ENCODE measurements at regions not wholly inside any gene's neighbourhood (a gene's known extent, or its start where the extent isn't known, plus 50 kb on each side); places are given as distances from the start of the nearest gene placed in this dataset.

- H3K27me3 Mint-ChIP-seq = peaks cover 3 to 5% of the 10 kb centered on the region in 2 donors
- intact Hi-C loops (cut with micrococcal nuclease) = no loop called here
- POLR2A ChIA-PET (ENCODE audit: partially characterized antibody) = no interaction called here
These were observed 79.6 kb upstream of the NSMCE3 start for GRCh38 chr15:29349196-29349595.

GRCh38 chr15:29348336-29348914, 78.8 kb upstream of the NSMCE3 start:
- Mint-ChIP-seq H3K4me1 (no peaks in the 10 kb centered on the region), H3K36me3 (no peaks in the 10 kb centered on the region), H3K27me3 (peaks cover 5% of the 10 kb centered on the region in 2 donors), H3K9me3 (no peaks in the 10 kb centered on the region), H3K4me3 (no peak overlapping the region), H3K27ac (no peak overlapping the region)
- Histone ChIP-seq H3K27me3 (ENCODE audit: insufficient read depth, low read length) (no peaks in the 10 kb centered on the region), H3K9me3 (ENCODE audit: control insufficient read depth in 1 of 2, low read length in 2 of 2) (no peaks in the 10 kb centered on the region), H3K27ac (ENCODE audit: low read depth, low read length) (no peak overlapping the region), H3K4me1 (ENCODE audit: insufficient read depth, low read length) (no peaks in the 10 kb centered on the region), H3K4me3 (ENCODE audit: low read length in 2 of 2) (no peak overlapping the region), H3K36me3 (ENCODE audit: insufficient read depth, low read length) (no peaks in the 10 kb centered on the region)
- CTCF ChIA-PET (ENCODE audit: partially characterized antibody) = no interaction called here
- POLR2A ChIA-PET (ENCODE audit: partially characterized antibody) = no interaction called here
- intact Hi-C loops (cut with micrococcal nuclease) = no loop called here
- no peak for DNase-seq

More at GRCh38 chr15:29349196-29349595, 79.6 kb upstream of the NSMCE3 start:
- Mint-ChIP-seq H3K27ac (no peak overlapping the region), H3K4me3 (no peak overlapping the region), H3K36me3 (no peaks in the 10 kb centered on the region), H3K9me3 (no peaks in the 10 kb centered on the region), H3K4me1 (no peaks in the 10 kb centered on the region)
- Histone ChIP-seq H3K36me3 (ENCODE audit: insufficient read depth, low read length) (no peaks in the 10 kb centered on the region), H3K4me3 (ENCODE audit: low read length in 2 of 2) (no peak overlapping the region), H3K27me3 (ENCODE audit: insufficient read depth, low read length) (no peaks in the 10 kb centered on the region), H3K9me3 (ENCODE audit: control insufficient read depth in 1 of 2, low read length in 2 of 2) (no peaks in the 10 kb centered on the region), H3K27ac (ENCODE audit: low read depth, low read length) (no peak overlapping the region), H3K4me1 (ENCODE audit: insufficient read depth, low read length) (no peaks in the 10 kb centered on the region)
- no peak for DNase-seq
- CTCF ChIA-PET (ENCODE audit: partially characterized antibody) = no interaction called here

GRCh38 chr15:29346998-29347397, 77.4 kb upstream of the NSMCE3 start:
- Mint-ChIP-seq H3K4me1 (no peaks in the 10 kb centered on the region), H3K36me3 (no peaks in the 10 kb centered on the region), H3K9me3 (no peaks in the 10 kb centered on the region), H3K27ac (no peak overlapping the region), H3K27me3 (peaks cover 5% of the 10 kb centered on the region in 2 donors), H3K4me3 (no peak overlapping the region)
- Histone ChIP-seq H3K27me3 (ENCODE audit: insufficient read depth, low read length) (no peaks in the 10 kb centered on the region), H3K27ac (ENCODE audit: low read depth, low read length) (no peak overlapping the region), H3K4me1 (ENCODE audit: insufficient read depth, low read length) (no peaks in the 10 kb centered on the region), H3K9me3 (ENCODE audit: control insufficient read depth in 1 of 2, low read length in 2 of 2) (no peaks in the 10 kb centered on the region), H3K4me3 (ENCODE audit: low read length in 2 of 2) (no peak overlapping the region), H3K36me3 (ENCODE audit: insufficient read depth, low read length) (no peaks in the 10 kb centered on the region)
- no peak for DNase-seq
- ChIA-PET POLR2A (ENCODE audit: partially characterized antibody) (no interaction called here), CTCF (ENCODE audit: partially characterized antibody) (no interaction called here)
- intact Hi-C loops (cut with micrococcal nuclease) = no loop called here

- no peaks in the 10 kb centered on the region for H3K4me1 Mint-ChIP-seq
- Histone ChIP-seq H3K4me1 (ENCODE audit: insufficient read depth, low read length) (no peaks in the 10 kb centered on the region), H3K4me3 (ENCODE audit: low read length in 2 of 2) (no peak overlapping the region), H3K36me3 (ENCODE audit: insufficient read depth, low read length) (no peaks in the 10 kb centered on the region), H3K9me3 (ENCODE audit: control insufficient read depth in 1 of 2, low read length in 2 of 2) (no peaks in the 10 kb centered on the region), H3K27ac (ENCODE audit: low read depth, low read length) (no peak overlapping the region), H3K27me3 (ENCODE audit: insufficient read depth, low read length) (no peaks in the 10 kb centered on the region)
- intact Hi-C loops (cut with micrococcal nuclease) = no loop called here
- H3K4me3 Mint-ChIP-seq = no peak overlapping the region
- H3K9me3 Mint-ChIP-seq = no peaks in the 10 kb centered on the region
- H3K27ac Mint-ChIP-seq = no peak overlapping the region
- POLR2A ChIA-PET (ENCODE audit: partially characterized antibody) = no interaction called here
- CTCF ChIA-PET (ENCODE audit: partially characterized antibody) = no interaction called here
- no peaks in the 10 kb centered on the region for H3K36me3 Mint-ChIP-seq
- DNase-seq = no peak
- H3K27me3 Mint-ChIP-seq = peaks cover 3 to 5% of the 10 kb centered on the region in 2 donors
These were observed 76.2 kb upstream of the NSMCE3 start for GRCh38 chr15:29345549-29346525.

DNA sequence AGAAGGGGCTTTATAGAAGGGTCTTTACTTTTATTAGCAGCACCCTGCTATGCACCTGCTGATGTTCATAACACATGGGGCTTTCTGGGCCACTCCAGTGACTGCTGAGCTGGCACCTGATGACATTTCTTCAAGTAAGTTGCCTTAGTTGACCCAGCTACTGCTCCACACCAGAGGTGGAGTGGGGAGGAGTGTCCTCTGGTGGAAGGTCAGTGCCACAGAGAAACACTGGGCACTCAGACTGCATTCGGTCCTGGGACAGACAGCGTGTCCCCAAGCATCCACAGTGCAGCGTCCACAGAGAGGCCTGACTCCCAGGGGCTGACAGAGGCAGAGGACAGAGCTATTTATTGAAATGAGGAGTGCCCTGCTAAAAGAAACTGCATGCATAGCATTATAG, 74.9 kb upstream of the NSMCE3 start:
- no peak for DNase-seq

DNA sequence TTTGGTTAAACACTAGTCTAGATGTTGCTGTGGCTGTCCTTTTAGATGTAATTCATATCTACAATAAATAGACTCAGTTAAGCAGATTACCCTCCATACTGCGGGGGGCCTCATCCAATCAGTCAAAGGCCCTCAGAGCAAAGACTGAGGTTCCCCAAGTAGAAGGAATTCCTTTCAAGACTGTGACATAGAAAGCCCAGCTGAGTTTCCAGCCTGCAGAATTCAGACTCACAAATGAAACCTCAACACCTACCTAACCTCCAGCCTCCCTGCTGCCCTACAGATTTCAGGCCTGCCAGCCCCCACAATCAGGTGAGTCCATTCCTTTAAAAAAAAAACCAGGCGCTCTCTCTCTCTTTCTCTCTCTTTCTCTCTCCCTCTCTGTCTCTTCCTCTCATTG, 73.6 kb upstream of the NSMCE3 start:
- no peak overlapping the region for H3K4me3 Mint-ChIP-seq
- H3K9me3 Mint-ChIP-seq = no peaks in the 10 kb centered on the region
- Histone ChIP-seq H3K27me3 (ENCODE audit: insufficient read depth, low read length) (no peaks in the 10 kb centered on the region), H3K27ac (ENCODE audit: low read depth, low read length) (no peak overlapping the region), H3K9me3 (ENCODE audit: control insufficient read depth in 1 of 2, low read length in 2 of 2) (no peaks in the 10 kb centered on the region), H3K36me3 (ENCODE audit: insufficient read depth, low read length) (no peaks in the 10 kb centered on the region), H3K4me1 (ENCODE audit: insufficient read depth, low read length) (no peaks in the 10 kb centered on the region), H3K4me3 (ENCODE audit: low read length in 2 of 2) (no peak overlapping the region)
- no peak for DNase-seq
- ChIA-PET POLR2A (ENCODE audit: partially characterized antibody) (no interaction called here), CTCF (ENCODE audit: partially characterized antibody) (no interaction called here)
- no peak overlapping the region for H3K27ac Mint-ChIP-seq
- H3K36me3 Mint-ChIP-seq = no peaks in the 10 kb centered on the region
- peaks cover 2 to 5% of the 10 kb centered on the region in 2 donors for H3K27me3 Mint-ChIP-seq
- intact Hi-C loops (cut with micrococcal nuclease) = no loop called here
- no peaks in the 10 kb centered on the region for H3K4me1 Mint-ChIP-seq

More for the DNA sequence above, 74.9 kb upstream of the NSMCE3 start:
- H3K36me3 Mint-ChIP-seq = no peaks in the 10 kb centered on the region
- ChIA-PET CTCF (ENCODE audit: partially characterized antibody) (no interaction called here), POLR2A (ENCODE audit: partially characterized antibody) (no interaction called here)
- H3K27ac ChIP-seq (ENCODE audit: low read depth, low read length) = no peak overlapping the region
- no peaks in the 10 kb centered on the region for H3K36me3 ChIP-seq (ENCODE audit: insufficient read depth, low read length)
- H3K27me3 Mint-ChIP-seq = peaks cover 3 to 5% of the 10 kb centered on the region in 2 donors
- no peaks in the 10 kb centered on the region for H3K4me1 Mint-ChIP-seq
- H3K4me1 ChIP-seq (ENCODE audit: insufficient read depth, low read length) = no peaks in the 10 kb centered on the region
- no peak overlapping the region for H3K4me3 ChIP-seq (ENCODE audit: low read length in 2 of 2)
- intact Hi-C loops (cut with micrococcal nuclease) = no loop called here
- H3K27me3 ChIP-seq (ENCODE audit: insufficient read depth, low read length) = no peaks in the 10 kb centered on the region
- H3K9me3 Mint-ChIP-seq = no peaks in the 10 kb centered on the region
- H3K9me3 ChIP-seq (ENCODE audit: control insufficient read depth in 1 of 2, low read length in 2 of 2) = no peaks in the 10 kb centered on the region
- H3K4me3 Mint-ChIP-seq = no peak overlapping the region
- no peak overlapping the region for H3K27ac Mint-ChIP-seq

GRCh38 chr15:29342201-29342600, 72.6 kb upstream of the NSMCE3 start:
- H3K36me3 Mint-ChIP-seq = no peaks in the 10 kb centered on the region
- Histone ChIP-seq H3K36me3 (ENCODE audit: insufficient read depth, low read length) (no peaks in the 10 kb centered on the region), H3K27me3 (ENCODE audit: insufficient read depth, low read length) (no peaks in the 10 kb centered on the region), H3K4me1 (ENCODE audit: insufficient read depth, low read length) (no peaks in the 10 kb centered on the region), H3K27ac (ENCODE audit: low read depth, low read length) (no peak overlapping the region), H3K9me3 (ENCODE audit: control insufficient read depth in 1 of 2, low read length in 2 of 2) (no peaks in the 10 kb centered on the region), H3K4me3 (ENCODE audit: low read length in 2 of 2) (no peak overlapping the region)
- no peak overlapping the region for H3K27ac Mint-ChIP-seq
- ChIA-PET CTCF (ENCODE audit: partially characterized antibody) (no interaction called here), POLR2A (ENCODE audit: partially characterized antibody) (no interaction called here)
- H3K27me3 Mint-ChIP-seq = peaks cover 0 to 2% of the 10 kb centered on the region in 2 donors
- H3K4me3 Mint-ChIP-seq = no peak overlapping the region
- no peak for DNase-seq
- no peaks in the 10 kb centered on the region for H3K4me1 Mint-ChIP-seq
- no peaks in the 10 kb centered on the region for H3K9me3 Mint-ChIP-seq
- intact Hi-C loops (cut with micrococcal nuclease) = no loop called here

Measured in CD4-positive, alpha-beta memory T cell (primary cell).